GM19351 (cell line): ENCODE measurements at regions not wholly inside any gene's neighbourhood (a gene's known extent, or its start where the extent isn't known, plus 50 kb on each side); places are given as distances from the start of the nearest gene placed in this dataset.

ENCODE experiments used
- ATAC-seq: cut with Tn5 transposase; IDR thresholded peaks from one replicate; pipeline ENCODE4 v1.9.1; 2021; ENCODE audit warnings: mild to moderate bottlenecking, moderate library complexity; ENCODE audit not compliant: unreplicated experiment

GRCh38 chr4:10336471-10336870 is 120.8 kb downstream of the ZNF518B start:
- ATAC-seq, result no peak

GRCh38 chr4:10335050-10335449 is 122.2 kb downstream of the ZNF518B start:
- no peak for ATAC-seq

GRCh38 chr4:10334506-10335028 is 122.7 kb downstream of the ZNF518B start:
- ATAC-seq, result no peak

GRCh38 chr4:10333942-10334341 is 123.3 kb downstream of the ZNF518B start:
- no peak for ATAC-seq

GRCh38 chr4:10326075-10326474 is 131.2 kb downstream of the ZNF518B start:
- no peak for ATAC-seq

GRCh38 chr4:10321931-10322330 is 135.3 kb downstream of the ZNF518B start:
- no peak for ATAC-seq

- ATAC-seq, result no peak
Observed at GRCh38 chr4:10320130-10320529, 137.1 kb downstream of the ZNF518B start.

GRCh38 chr4:10317345-10317744 is 139.9 kb downstream of the ZNF518B start:
- no peak for ATAC-seq

- no peak for ATAC-seq
Observed at GRCh38 chr4:10316851-10317250, 140.4 kb downstream of the ZNF518B start.

GRCh38 chr4:10315638-10316037 is 141.6 kb downstream of the ZNF518B start:
- ATAC-seq, result no peak

- no peak for ATAC-seq
Observed at GRCh38 chr4:10312568-10312967, 144.7 kb downstream of the ZNF518B start.

- no peak for ATAC-seq
Observed at GRCh38 chr4:10311939-10312338, 145.3 kb downstream of the ZNF518B start.

- ATAC-seq, result no peak
Observed at GRCh38 chr4:10305816-10306215, 151.4 kb downstream of the ZNF518B start.

GRCh38 chr4:10303291-10303690 is 153.9 kb downstream of the ZNF518B start:
- ATAC-seq, result no peak

- ATAC-seq, result no peak
Observed at GRCh38 chr4:10302096-10302495, 155.1 kb downstream of the ZNF518B start.

GRCh38 chr4:10299601-10300000 is 157.6 kb downstream of the ZNF518B start:
- no peak for ATAC-seq

GRCh38 chr4:10298681-10299080 is 158.5 kb downstream of the ZNF518B start:
- no peak for ATAC-seq

- ATAC-seq, result no peak
Observed at GRCh38 chr4:10296730-10297129, 160.5 kb downstream of the ZNF518B start.

GRCh38 chr4:10295301-10295700 is 161.9 kb downstream of the ZNF518B start:
- no peak for ATAC-seq

- no peak for ATAC-seq
Observed at GRCh38 chr4:10289538-10289906, 167.7 kb downstream of the ZNF518B start.

- ATAC-seq, result peak; percentile 48
Observed at GRCh38 chr4:10288830-10289537, 168.2 kb downstream of the ZNF518B start.

GRCh38 chr4:10285028-10285427 is 168.4 kb upstream of the WDR1 start:
- ATAC-seq, result no peak

GRCh38 chr4:10283761-10284160 is 167.2 kb upstream of the WDR1 start:
- no peak for ATAC-seq
